ENCODE measurements at regions not wholly inside any gene's neighbourhood (a gene's known extent, or its start where the extent isn't known, plus 50 kb on each side); places are given as distances from the start of the nearest gene placed in this dataset.

GRCh38 chr2:21441442-21441841 lies 317.7 kb downstream of the TDRD15 start:
- H3K36me3 Mint-ChIP-seq = peaks cover 3% of the 10 kb centered on the region
- DNase-seq = no peak
- peaks cover 3% of the 10 kb centered on the region for H3K9me3 ChIP-seq (ENCODE audit: control insufficient read depth, insufficient read depth, low read length)
- no peaks in the 10 kb centered on the region for H3K4me1 Mint-ChIP-seq
- H3K27ac ChIP-seq (ENCODE audit: low read length) = no peak overlapping the region
- no peaks in the 10 kb centered on the region for H3K36me3 ChIP-seq (ENCODE audit: control insufficient read depth, insufficient read depth, low read length)
- no peaks in the 10 kb centered on the region for H3K27me3 Mint-ChIP-seq (ENCODE audit: low read depth in 2 of 2)
- H3K27ac Mint-ChIP-seq = no peak overlapping the region
- no peak for TF ChIP-seq CTCF (IDR thresholded peaks at IDR 0.05)
- peaks cover 2 to 10% of the 10 kb centered on the region in 2 donors for H3K9me3 Mint-ChIP-seq
- no peak for ATAC-seq
- intact Hi-C loops (cut with micrococcal nuclease) = no loop called here
- no peaks in the 10 kb centered on the region for H3K27me3 ChIP-seq (ENCODE audit: control insufficient read depth, insufficient read depth, low read length)
- WGBS (ENCODE audit: insufficient coverage) = 87% methylated on average over 7 of the region's 7 CpGs
- H3K4me3 Mint-ChIP-seq = no peak overlapping the region
- no peaks in the 10 kb centered on the region for H3K4me1 ChIP-seq (ENCODE audit: control insufficient read depth, insufficient read depth, low read length)
- no peak overlapping the region for H3K4me3 ChIP-seq (ENCODE audit: low read length)

GRCh38 chr2:21443494-21444105 lies 319.8 kb downstream of the TDRD15 start:
- H3K36me3 Mint-ChIP-seq = peaks cover 7% of the 10 kb centered on the region
- Histone ChIP-seq H3K36me3 (ENCODE audit: control insufficient read depth, insufficient read depth, low read length) (no peaks in the 10 kb centered on the region), H3K4me1 (ENCODE audit: control insufficient read depth, insufficient read depth, low read length) (no peaks in the 10 kb centered on the region), H3K9me3 (ENCODE audit: control insufficient read depth, insufficient read depth, low read length) (peaks cover 3% of the 10 kb centered on the region), H3K4me3 (ENCODE audit: low read length) (no peak overlapping the region), H3K27ac (ENCODE audit: low read length) (no peak overlapping the region), H3K27me3 (ENCODE audit: control insufficient read depth, insufficient read depth, low read length) (no peaks in the 10 kb centered on the region)
- H3K4me1 Mint-ChIP-seq = no peaks in the 10 kb centered on the region
- H3K9me3 Mint-ChIP-seq = peaks cover 2 to 11% of the 10 kb centered on the region in 2 donors
- no peaks in the 10 kb centered on the region for H3K27me3 Mint-ChIP-seq (ENCODE audit: low read depth in 2 of 2)
- intact Hi-C loops (cut with micrococcal nuclease) = no loop called here
- TF ChIP-seq CTCF (IDR thresholded peaks at IDR 0.05) = no peak
- H3K27ac Mint-ChIP-seq = no peak overlapping the region
- 61% methylated on average over 5 of the region's 5 CpGs for WGBS (ENCODE audit: insufficient coverage)
- no peak for DNase-seq
- no peak overlapping the region for H3K4me3 Mint-ChIP-seq
- ATAC-seq = no peak

GRCh38 chr2:21449881-21450280 lies 326.1 kb downstream of the TDRD15 start:
- H3K27me3 ChIP-seq (ENCODE audit: control insufficient read depth, insufficient read depth, low read length) = no peaks in the 10 kb centered on the region
- WGBS (ENCODE audit: insufficient coverage) = 97% methylated on average over 2 of the region's 4 CpGs
- no peak overlapping the region for H3K4me3 ChIP-seq (ENCODE audit: low read length)
- H3K27ac ChIP-seq (ENCODE audit: low read length) = no peak overlapping the region
- no peaks in the 10 kb centered on the region for H3K4me1 Mint-ChIP-seq
- peaks cover 7% of the 10 kb centered on the region for H3K36me3 Mint-ChIP-seq
- no peaks in the 10 kb centered on the region for H3K27me3 Mint-ChIP-seq (ENCODE audit: low read depth in 2 of 2)
- no peak for DNase-seq
- intact Hi-C loops (cut with micrococcal nuclease) = no loop called here
- ATAC-seq = no peak
- H3K9me3 Mint-ChIP-seq = peaks cover 8% of the 10 kb centered on the region in 2 donors
- H3K4me1 ChIP-seq (ENCODE audit: control insufficient read depth, insufficient read depth, low read length) = no peaks in the 10 kb centered on the region
- H3K4me3 Mint-ChIP-seq = no peak overlapping the region
- H3K36me3 ChIP-seq (ENCODE audit: control insufficient read depth, insufficient read depth, low read length) = no peaks in the 10 kb centered on the region
- H3K27ac Mint-ChIP-seq = no peak overlapping the region
- no peak for TF ChIP-seq CTCF (IDR thresholded peaks at IDR 0.05)
- H3K9me3 ChIP-seq (ENCODE audit: control insufficient read depth, insufficient read depth, low read length) = no peaks in the 10 kb centered on the region

- peaks cover 6% of the 10 kb centered on the region in 2 donors for H3K9me3 Mint-ChIP-seq
- intact Hi-C loops (cut with micrococcal nuclease) = no loop called here
- DNase-seq = no peak
- H3K4me1 Mint-ChIP-seq = no peaks in the 10 kb centered on the region
- no peaks in the 10 kb centered on the region for H3K4me1 ChIP-seq (ENCODE audit: control insufficient read depth, insufficient read depth, low read length)
- H3K27me3 ChIP-seq (ENCODE audit: control insufficient read depth, insufficient read depth, low read length) = no peaks in the 10 kb centered on the region
- 78% methylated on average over 2 of the region's 2 CpGs for WGBS (ENCODE audit: insufficient coverage)
- H3K9me3 ChIP-seq (ENCODE audit: control insufficient read depth, insufficient read depth, low read length) = no peaks in the 10 kb centered on the region
- TF ChIP-seq CTCF (IDR thresholded peaks at IDR 0.05) = no peak
- ATAC-seq = no peak
- peaks cover 5% of the 10 kb centered on the region for H3K36me3 Mint-ChIP-seq
- H3K4me3 ChIP-seq (ENCODE audit: low read length) = no peak overlapping the region
- no peaks in the 10 kb centered on the region for H3K36me3 ChIP-seq (ENCODE audit: control insufficient read depth, insufficient read depth, low read length)
- no peak overlapping the region for H3K4me3 Mint-ChIP-seq
- no peak overlapping the region for H3K27ac ChIP-seq (ENCODE audit: low read length)
- no peak overlapping the region for H3K27ac Mint-ChIP-seq
- H3K27me3 Mint-ChIP-seq (ENCODE audit: low read depth in 2 of 2) = no peaks in the 10 kb centered on the region
These were observed 327.6 kb downstream of the TDRD15 start for GRCh38 chr2:21451403-21451802.
